GM19397 (cell line): ENCODE measurements at regions not wholly inside any gene's neighbourhood (a gene's known extent, or its start where the extent isn't known, plus 50 kb on each side); places are given as distances from the start of the nearest gene placed in this dataset.
"Not testable (repeated sequence)": the region's sequence is repeated elsewhere in the genome, so short reads cannot be mapped to it uniquely, and the experiment has no call there.

Source experiments
- ATAC-seq: cut with Tn5 transposase; IDR thresholded peaks from one replicate; pipeline ENCODE4 v1.9.1; 2021; ENCODE audit warnings: mild to moderate bottlenecking, moderate library complexity; ENCODE audit not compliant: unreplicated experiment

GRCh38 chr21:6126976-6127732 lies 4394.2 kb upstream of the TPTE start:
- ATAC-seq: not testable (repeated sequence)

GRCh38 chr21:6130734-6131133 lies 4390.6 kb upstream of the TPTE start:
- not testable (repeated sequence) for ATAC-seq

GRCh38 chr21:6133373-6133772 lies 4388.0 kb upstream of the TPTE start:
- ATAC-seq: not testable (repeated sequence)

- not testable (repeated sequence) for ATAC-seq
Measured at GRCh38 chr21:6133852-6134630, 4387.3 kb upstream of the TPTE start.

- ATAC-seq: not testable (repeated sequence)
Measured at GRCh38 chr21:6136732-6137131, 4384.7 kb upstream of the TPTE start.

GRCh38 chr21:6138244-6139136 lies 4382.9 kb upstream of the TPTE start:
- ATAC-seq: not testable (repeated sequence)

- peak; percentile 53 for ATAC-seq
Measured at GRCh38 chr21:6139331-6139730, 4382.1 kb upstream of the TPTE start.

GRCh38 chr21:6139862-6140261 lies 4381.5 kb upstream of the TPTE start:
- not testable (repeated sequence) for ATAC-seq

- ATAC-seq: not testable (repeated sequence)
Measured at GRCh38 chr21:6140467-6141137, 4380.8 kb upstream of the TPTE start.

- ATAC-seq: not testable (repeated sequence)
Measured at GRCh38 chr21:6141138-6141474, 4380.3 kb upstream of the TPTE start.

GRCh38 chr21:6153154-6153553 lies 4368.2 kb upstream of the TPTE start:
- not testable (repeated sequence) for ATAC-seq

GRCh38 chr21:6154524-6155320 lies 4366.7 kb upstream of the TPTE start:
- ATAC-seq: not testable (repeated sequence)

- ATAC-seq: not testable (repeated sequence)
Measured at GRCh38 chr21:6156712-6157389, 4364.5 kb upstream of the TPTE start.

GRCh38 chr21:6157515-6157914 lies 4363.9 kb upstream of the TPTE start:
- ATAC-seq: not testable (repeated sequence)

GRCh38 chr21:6158171-6158570 lies 4363.2 kb upstream of the TPTE start:
- ATAC-seq: not testable (repeated sequence)
